ENCODE measurements at regions not wholly inside any gene's neighbourhood (a gene's known extent, or its start where the extent isn't known, plus 50 kb on each side); places are given as distances from the start of the nearest gene placed in this dataset.
"Not testable (repeated sequence)": the region's sequence is repeated elsewhere in the genome, so short reads cannot be mapped to it uniquely, and the experiment has no call there.

DNA sequence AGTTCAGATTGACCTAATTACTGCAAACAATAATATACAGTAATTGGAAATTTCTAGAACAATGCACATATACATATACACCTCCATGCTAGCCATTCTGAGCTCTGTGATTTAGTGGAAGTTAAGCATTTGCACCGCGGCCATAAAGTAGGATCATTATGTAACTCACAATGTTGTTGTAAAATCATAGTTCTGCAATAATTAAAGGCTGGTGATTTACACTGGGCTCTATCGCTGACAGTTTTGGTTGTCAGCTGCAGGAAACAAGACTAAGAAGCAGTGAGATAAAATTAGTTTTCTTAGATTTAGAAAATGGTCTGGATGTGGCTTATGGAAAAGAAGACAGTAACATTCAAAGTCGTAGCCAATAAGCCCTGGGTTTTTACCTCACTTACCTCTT lies 776.3 kb downstream of the TMEM121 start:
- H3K9me3 ChIP-seq (ENCODE audit: control insufficient read depth, insufficient read depth, low read depth, low read length): peaks cover 46% of the 10 kb centered on the region
- H3K36me3 ChIP-seq (ENCODE audit: control insufficient read depth, insufficient read depth, low read length): no peaks in the 10 kb centered on the region
- H3K9ac ChIP-seq (ENCODE audit: low read length): no peak overlapping the region
- no peaks in the 10 kb centered on the region for H3K4me1 ChIP-seq (ENCODE audit: control insufficient read depth, insufficient read depth, low read length)
- no peak overlapping the region for H3K27ac ChIP-seq (ENCODE audit: low read depth, low read length)
- H3K4me3 ChIP-seq (ENCODE audit: low read depth, low read length): no peak overlapping the region
- H3K27me3 ChIP-seq (ENCODE audit: control insufficient read depth, insufficient read depth, low read length): no peaks in the 10 kb centered on the region

DNA sequence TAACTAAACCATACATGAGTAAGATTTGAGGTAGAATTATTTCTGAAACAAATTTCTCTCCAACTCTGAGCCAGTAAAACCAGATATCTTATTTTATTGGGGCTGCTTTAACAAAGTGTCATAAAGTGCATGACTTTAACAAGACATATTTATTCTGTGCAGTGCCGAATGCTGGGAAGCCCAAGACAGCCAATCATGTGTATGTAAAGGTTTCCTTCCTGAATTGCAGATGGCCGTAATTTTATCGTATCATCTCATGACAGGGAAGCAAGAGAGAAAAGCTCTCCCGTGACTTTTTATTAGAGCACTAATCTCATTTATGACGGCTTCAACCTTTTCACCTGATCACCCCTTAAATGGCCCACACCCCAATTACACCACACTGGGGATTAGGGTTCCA lies 777.9 kb downstream of the TMEM121 start:
- no peak overlapping the region for H3K9ac ChIP-seq (ENCODE audit: low read length)
- no peak overlapping the region for H3K4me3 ChIP-seq (ENCODE audit: low read depth, low read length)
- peaks cover 61% of the 10 kb centered on the region for H3K9me3 ChIP-seq (ENCODE audit: control insufficient read depth, insufficient read depth, low read depth, low read length)
- H3K27ac ChIP-seq (ENCODE audit: low read depth, low read length): no peak overlapping the region
- no peaks in the 10 kb centered on the region for H3K27me3 ChIP-seq (ENCODE audit: control insufficient read depth, insufficient read depth, low read length)
- H3K4me1 ChIP-seq (ENCODE audit: control insufficient read depth, insufficient read depth, low read length): no peaks in the 10 kb centered on the region
- no peaks in the 10 kb centered on the region for H3K36me3 ChIP-seq (ENCODE audit: control insufficient read depth, insufficient read depth, low read length)

DNA sequence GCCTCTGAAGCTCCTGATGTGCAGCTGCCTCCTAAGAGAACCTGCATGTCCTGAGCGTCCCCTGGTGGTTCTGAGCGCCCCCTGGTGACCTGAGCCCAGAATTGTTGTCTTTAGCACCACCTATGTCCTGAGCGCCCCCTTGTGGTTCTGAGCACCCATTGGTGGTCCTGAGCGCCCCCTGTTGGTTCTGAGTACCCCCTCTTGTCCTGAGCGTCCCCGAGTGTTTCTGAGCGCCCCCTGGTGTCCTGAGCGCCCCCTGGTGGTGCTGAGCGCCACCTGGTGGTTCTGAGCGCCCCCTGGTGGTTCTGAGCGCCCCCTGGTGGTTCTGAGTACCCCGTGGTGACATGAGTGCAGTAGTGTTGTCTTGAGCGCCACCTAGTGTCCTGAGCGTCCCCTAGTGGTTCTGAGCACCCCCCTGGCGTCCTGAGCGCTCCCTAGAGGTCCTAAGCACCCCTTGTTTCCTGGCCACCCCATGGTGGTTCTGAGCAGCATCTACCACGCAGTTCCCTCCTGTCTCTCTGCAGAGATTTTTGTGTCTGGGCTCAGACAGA lies 782.5 kb downstream of the TMEM121 start:
- Histone ChIP-seq H3K27me3 (ENCODE audit: control insufficient read depth, insufficient read depth, low read length) (no peaks in the 10 kb centered on the region), H3K9me3 (ENCODE audit: control insufficient read depth, insufficient read depth, low read depth, low read length) (peaks cover 70% of the 10 kb centered on the region), H3K4me1 (ENCODE audit: control insufficient read depth, insufficient read depth, low read length) (no peaks in the 10 kb centered on the region), H3K4me3 (ENCODE audit: low read depth, low read length) (no peak overlapping the region), H3K36me3 (ENCODE audit: control insufficient read depth, insufficient read depth, low read length) (no peaks in the 10 kb centered on the region), H3K9ac (ENCODE audit: low read length) (no peak overlapping the region), H3K27ac (ENCODE audit: low read depth, low read length) (no peak overlapping the region)

DNA sequence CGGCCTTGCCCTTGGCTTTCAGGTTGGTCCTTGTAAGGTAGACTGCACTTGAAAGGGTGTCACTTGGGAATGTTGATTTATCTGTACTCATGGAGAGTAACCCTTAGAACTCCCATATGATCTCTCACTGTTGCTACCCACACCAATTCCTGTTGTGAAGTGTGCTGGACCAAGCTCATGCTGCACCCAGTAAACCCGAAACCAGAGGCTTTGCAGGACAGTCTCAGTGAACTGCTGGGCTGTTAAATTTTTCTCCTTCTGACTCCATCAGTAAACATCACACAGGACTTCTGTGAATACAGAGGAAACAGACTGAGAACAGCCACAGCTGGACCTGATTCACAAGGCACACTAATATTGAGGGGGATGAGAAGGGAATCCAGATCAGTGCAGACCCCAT lies 783.0 kb downstream of the TMEM121 start:
- Histone ChIP-seq H3K27ac (ENCODE audit: low read depth, low read length) (no peak overlapping the region), H3K9me3 (ENCODE audit: control insufficient read depth, insufficient read depth, low read depth, low read length) (peaks cover 73% of the 10 kb centered on the region), H3K4me1 (ENCODE audit: control insufficient read depth, insufficient read depth, low read length) (no peaks in the 10 kb centered on the region)

DNA sequence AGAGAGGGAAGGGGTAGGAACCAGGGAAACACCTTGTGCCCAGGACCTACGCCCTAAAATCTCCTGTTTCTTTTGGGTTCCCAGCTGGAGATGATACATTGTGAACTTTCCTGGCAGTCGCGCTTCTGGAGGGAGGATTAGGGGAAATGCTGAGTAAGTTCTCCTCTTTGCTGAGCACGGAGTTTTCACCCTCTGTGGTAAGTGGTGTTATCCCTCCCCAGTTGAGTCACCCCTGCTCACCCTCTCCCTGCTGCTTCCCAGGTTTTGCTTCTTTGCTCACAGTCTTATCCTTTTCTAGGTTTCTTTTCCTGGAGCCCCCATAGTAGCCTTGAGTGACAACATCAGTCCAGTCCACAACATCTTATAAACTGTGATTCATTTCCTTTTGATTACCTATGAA lies 789.1 kb downstream of the TMEM121 start:
- Histone ChIP-seq H3K4me1 (ENCODE audit: control insufficient read depth, insufficient read depth, low read length) (no peaks in the 10 kb centered on the region), H3K9ac (ENCODE audit: low read length) (no peak overlapping the region), H3K36me3 (ENCODE audit: control insufficient read depth, insufficient read depth, low read length) (no peaks in the 10 kb centered on the region), H3K27me3 (ENCODE audit: control insufficient read depth, insufficient read depth, low read length) (no peaks in the 10 kb centered on the region), H3K9me3 (ENCODE audit: control insufficient read depth, insufficient read depth, low read depth, low read length) (peaks cover 68% of the 10 kb centered on the region; the same call in 1 of the 2 replicates), H3K27ac (ENCODE audit: low read depth, low read length) (no peak overlapping the region), H3K4me3 (ENCODE audit: low read depth, low read length) (no peak overlapping the region; the same call in 1 of the 2 replicates)

More for the DNA sequence above, 783.0 kb downstream of the TMEM121 start:
- no peaks in the 10 kb centered on the region for H3K36me3 ChIP-seq (ENCODE audit: control insufficient read depth, insufficient read depth, low read length)
- H3K9ac ChIP-seq (ENCODE audit: low read length): no peak overlapping the region
- no peaks in the 10 kb centered on the region for H3K27me3 ChIP-seq (ENCODE audit: control insufficient read depth, insufficient read depth, low read length)
- no peak overlapping the region for H3K4me3 ChIP-seq (ENCODE audit: low read depth, low read length)

DNA sequence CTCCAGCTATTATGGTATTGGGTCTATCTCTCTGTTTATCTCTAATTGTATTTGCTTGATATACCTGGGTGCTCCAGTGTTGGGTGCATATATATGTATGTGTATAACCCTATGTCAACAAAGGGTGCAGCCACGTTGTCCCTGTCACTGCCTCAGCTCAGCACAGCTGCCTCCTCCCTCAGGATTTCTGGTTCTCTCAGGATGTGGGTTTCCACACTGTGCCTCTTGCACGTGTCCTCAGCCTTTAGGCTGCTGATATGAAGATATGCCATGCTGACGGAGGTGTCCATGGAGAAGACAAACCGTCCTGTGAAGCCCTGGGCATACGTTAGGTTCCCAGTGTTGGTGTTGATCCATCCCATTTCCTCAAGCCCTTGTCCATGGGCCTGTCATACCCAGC lies 791.2 kb downstream of the TMEM121 start:
- no peaks in the 10 kb centered on the region for H3K36me3 ChIP-seq (ENCODE audit: control insufficient read depth, insufficient read depth, low read length)
- no peaks in the 10 kb centered on the region for H3K27me3 ChIP-seq (ENCODE audit: control insufficient read depth, insufficient read depth, low read length)
- H3K9ac ChIP-seq (ENCODE audit: low read length): no peak overlapping the region
- H3K9me3 ChIP-seq (ENCODE audit: control insufficient read depth, insufficient read depth, low read depth, low read length): peaks cover 76% of the 10 kb centered on the region; the same call in 1 of the 2 replicates
- H3K27ac ChIP-seq (ENCODE audit: low read depth, low read length): no peak overlapping the region
- H3K4me1 ChIP-seq (ENCODE audit: control insufficient read depth, insufficient read depth, low read length): no peaks in the 10 kb centered on the region
- H3K4me3 ChIP-seq (ENCODE audit: low read depth, low read length): no peak overlapping the region

DNA sequence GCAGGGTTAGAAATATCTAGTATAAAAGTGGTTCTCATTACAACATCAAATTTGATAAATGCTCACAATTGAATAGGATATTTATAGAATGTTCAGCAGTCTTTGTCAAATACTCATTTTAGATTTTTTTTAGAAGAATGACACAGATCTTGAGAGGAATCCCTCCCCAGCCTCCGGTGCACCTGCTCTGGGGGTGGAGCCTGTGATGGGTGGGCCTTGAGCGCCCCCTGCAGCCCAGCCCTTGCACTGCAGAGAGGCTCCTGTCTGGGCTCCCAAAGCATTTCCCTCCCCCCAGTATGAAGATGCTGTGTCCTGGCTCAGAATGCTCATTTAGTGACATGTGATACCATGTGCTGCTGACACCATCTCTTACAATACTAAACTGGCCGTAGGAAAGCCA lies 792.3 kb downstream of the TMEM121 start:
- H3K27me3 ChIP-seq (ENCODE audit: control insufficient read depth, insufficient read depth, low read length): no peaks in the 10 kb centered on the region; the same call in 1 of the 2 replicates
- H3K4me1 ChIP-seq (ENCODE audit: control insufficient read depth, insufficient read depth, low read length): no peaks in the 10 kb centered on the region

DNA sequence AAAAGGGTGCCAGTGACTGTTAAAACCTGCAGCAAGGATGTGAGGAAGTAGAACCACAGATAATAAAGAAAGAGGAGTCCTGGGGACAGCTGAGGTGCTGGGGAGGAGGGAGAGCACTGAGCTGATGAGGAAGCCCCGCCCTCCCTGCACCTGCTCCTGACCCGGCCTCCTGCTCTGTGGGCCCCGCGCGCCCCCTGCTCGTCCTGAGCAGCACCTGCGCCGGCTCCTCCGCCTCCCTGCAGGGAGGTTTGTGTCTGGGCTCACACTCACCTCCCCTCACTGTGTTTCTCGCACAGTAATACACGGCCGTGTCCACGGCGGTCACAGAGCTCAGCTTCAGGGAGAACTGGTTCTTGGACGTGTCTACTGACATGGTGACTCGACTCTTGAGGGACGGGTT lies 797.6 kb downstream of the TMEM121 start:
- peaks cover 69% of the 10 kb centered on the region; the same call in 1 of the 2 replicates for H3K9me3 ChIP-seq (ENCODE audit: control insufficient read depth, insufficient read depth, low read depth, low read length)
- not testable (repeated sequence) for H3K27ac ChIP-seq (ENCODE audit: low read depth, low read length); H3K4me1 ChIP-seq (ENCODE audit: control insufficient read depth, insufficient read depth, low read length); H3K36me3 ChIP-seq (ENCODE audit: control insufficient read depth, insufficient read depth, low read length); H3K9ac ChIP-seq (ENCODE audit: low read length); H3K4me3 ChIP-seq (ENCODE audit: low read depth, low read length); H3K27me3 ChIP-seq (ENCODE audit: control insufficient read depth, insufficient read depth, low read length)

More for the DNA sequence above, 792.3 kb downstream of the TMEM121 start:
- Histone ChIP-seq H3K36me3 (ENCODE audit: control insufficient read depth, insufficient read depth, low read length) (no peaks in the 10 kb centered on the region), H3K27ac (ENCODE audit: low read depth, low read length) (no peak overlapping the region), H3K9me3 (ENCODE audit: control insufficient read depth, insufficient read depth, low read depth, low read length) (peaks cover 76% of the 10 kb centered on the region; the same call in 1 of the 2 replicates), H3K4me3 (ENCODE audit: low read depth, low read length) (no peak overlapping the region), H3K9ac (ENCODE audit: low read length) (no peak overlapping the region)

DNA sequence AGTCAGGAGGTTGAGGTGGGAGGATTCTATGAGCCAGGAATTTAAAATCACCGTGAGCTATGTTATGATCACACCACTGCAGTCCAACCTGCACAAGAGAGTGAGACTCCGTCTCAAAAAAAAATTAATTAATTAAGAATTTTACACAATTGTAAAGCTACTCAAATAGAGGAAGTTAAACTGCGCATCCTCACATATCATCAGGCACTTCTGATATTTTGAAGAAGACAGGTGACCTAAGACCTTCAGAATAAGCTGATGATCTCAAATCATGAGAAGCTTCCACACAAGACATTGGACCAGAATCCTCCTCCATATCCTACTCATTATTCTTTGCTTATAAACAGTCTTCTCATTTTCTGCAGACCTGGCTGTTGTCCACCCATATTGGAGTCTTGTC lies 800.9 kb downstream of the TMEM121 start:
- Histone ChIP-seq H3K4me3 (ENCODE audit: low read depth, low read length) (no peak overlapping the region), H3K9me3 (ENCODE audit: control insufficient read depth, insufficient read depth, low read depth, low read length) (peaks cover 43% of the 10 kb centered on the region; the same call in 1 of the 2 replicates), H3K4me1 (ENCODE audit: control insufficient read depth, insufficient read depth, low read length) (no peaks in the 10 kb centered on the region), H3K9ac (ENCODE audit: low read length) (no peak overlapping the region), H3K27ac (ENCODE audit: low read depth, low read length) (no peak overlapping the region), H3K27me3 (ENCODE audit: control insufficient read depth, insufficient read depth, low read length) (peaks cover 2% of the 10 kb centered on the region; the same call in 1 of the 2 replicates), H3K36me3 (ENCODE audit: control insufficient read depth, insufficient read depth, low read length) (no peaks in the 10 kb centered on the region)

DNA sequence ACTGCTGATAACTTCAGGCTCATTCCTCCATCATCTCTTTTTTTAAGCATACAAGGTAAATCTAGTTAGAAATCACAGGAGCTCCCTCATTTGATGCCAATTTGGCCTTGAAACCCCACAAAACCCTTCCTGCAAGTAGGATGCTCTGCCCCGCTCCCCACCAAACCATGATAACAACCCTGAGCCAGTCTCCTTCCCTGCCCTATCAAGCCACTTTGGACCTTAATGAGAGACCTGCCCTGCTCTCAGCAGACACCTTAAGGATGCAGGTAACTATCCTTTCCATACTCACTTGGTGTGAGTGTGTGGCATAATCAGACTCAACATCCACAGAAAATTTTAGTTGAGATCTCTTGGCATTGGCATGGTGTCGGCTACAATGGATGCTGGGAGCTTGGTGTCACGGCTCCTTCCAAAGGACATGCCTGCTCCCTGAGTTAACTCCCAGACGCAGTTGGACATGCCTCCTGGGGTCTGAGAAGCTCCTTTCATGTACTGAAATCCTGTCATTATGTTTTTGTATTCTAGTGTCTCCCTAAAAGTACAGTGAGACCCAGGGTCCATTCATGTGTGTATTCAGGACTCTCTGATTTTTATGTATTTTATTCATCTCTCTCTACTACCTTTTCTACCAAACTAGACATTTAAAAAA lies 801.4 kb downstream of the TMEM121 start:
- H3K4me3 ChIP-seq (ENCODE audit: low read depth, low read length); H3K27ac ChIP-seq (ENCODE audit: low read depth, low read length); H3K27me3 ChIP-seq (ENCODE audit: control insufficient read depth, insufficient read depth, low read length); H3K9ac ChIP-seq (ENCODE audit: low read length); H3K36me3 ChIP-seq (ENCODE audit: control insufficient read depth, insufficient read depth, low read length); H3K4me1 ChIP-seq (ENCODE audit: control insufficient read depth, insufficient read depth, low read length): not testable (repeated sequence)
- H3K9me3 ChIP-seq (ENCODE audit: control insufficient read depth, insufficient read depth, low read depth, low read length): peaks cover 37% of the 10 kb centered on the region; the same call in 1 of the 2 replicates

DNA sequence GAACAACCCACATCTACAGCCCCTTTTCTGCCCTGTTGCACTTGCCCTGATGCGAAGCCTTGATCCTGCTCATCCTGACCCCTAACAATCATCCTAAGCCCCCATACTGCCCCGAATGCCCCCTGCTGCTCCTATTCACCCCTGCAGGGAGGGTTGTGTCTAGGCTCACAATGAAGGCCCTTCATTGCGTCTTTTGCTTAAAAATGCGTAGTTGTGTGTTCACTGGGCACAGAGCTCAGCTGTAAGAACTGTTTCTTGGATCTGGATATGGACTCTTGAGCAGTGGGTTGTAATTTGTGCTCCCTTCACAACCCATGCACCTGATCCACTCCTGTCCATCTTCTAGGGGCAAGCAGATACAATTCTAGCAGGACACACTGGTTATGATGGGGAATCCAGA lies 802.9 kb downstream of the TMEM121 start:
- not testable (repeated sequence) for H3K27ac ChIP-seq (ENCODE audit: low read depth, low read length)

More for the DNA sequence above, 802.9 kb downstream of the TMEM121 start:
- H3K27me3 ChIP-seq (ENCODE audit: control insufficient read depth, insufficient read depth, low read length); H3K9ac ChIP-seq (ENCODE audit: low read length); H3K36me3 ChIP-seq (ENCODE audit: control insufficient read depth, insufficient read depth, low read length); H3K4me3 ChIP-seq (ENCODE audit: low read depth, low read length); H3K4me1 ChIP-seq (ENCODE audit: control insufficient read depth, insufficient read depth, low read length): not testable (repeated sequence)
- H3K9me3 ChIP-seq (ENCODE audit: control insufficient read depth, insufficient read depth, low read depth, low read length): peaks cover 28% of the 10 kb centered on the region; the same call in 1 of the 2 replicates

All from HUES6 (cell line).